ENCODE measurements at regions not wholly inside any gene's neighbourhood (a gene's known extent, or its start where the extent isn't known, plus 50 kb on each side); places are given as distances from the start of the nearest gene placed in this dataset.

- no peak for TF ChIP-seq CTCF (IDR thresholded peaks at IDR 0.05; ENCODE audit: low read depth, low read length, missing control alignments)
- no peak for DNase-seq (ENCODE audit: extremely low read depth, low read depth)
- H3K4me3 ChIP-seq (replicated peaks; ENCODE audit: low read depth, low read length), result no peak overlapping the region
Observed at GRCh38 chr16:73608911-73609310, 561.0 kb upstream of the ZFHX3 start.

- TF ChIP-seq CTCF (IDR thresholded peaks at IDR 0.05; ENCODE audit: low read depth, low read length, missing control alignments), result no peak
- DNase-seq (ENCODE audit: extremely low read depth, low read depth), result no peak
- no peak overlapping the region for H3K4me3 ChIP-seq (replicated peaks; ENCODE audit: low read depth, low read length)
Observed at GRCh38 chr16:73605309-73605708, 557.4 kb upstream of the ZFHX3 start.

GRCh38 chr16:73601911-73602310 lies 554.0 kb upstream of the ZFHX3 start:
- no peak for DNase-seq (ENCODE audit: extremely low read depth, low read depth)
- H3K4me3 ChIP-seq (replicated peaks; ENCODE audit: low read depth, low read length), result no peak overlapping the region
- TF ChIP-seq CTCF (IDR thresholded peaks at IDR 0.05; ENCODE audit: low read depth, low read length, missing control alignments), result no peak

- no peak for DNase-seq (ENCODE audit: extremely low read depth, low read depth)
- H3K4me3 ChIP-seq (replicated peaks; ENCODE audit: low read depth, low read length), result no peak overlapping the region
- no peak for TF ChIP-seq CTCF (IDR thresholded peaks at IDR 0.05; ENCODE audit: low read depth, low read length, missing control alignments)
Observed at GRCh38 chr16:73599870-73600269, 551.9 kb upstream of the ZFHX3 start.

- no peak for TF ChIP-seq CTCF (IDR thresholded peaks at IDR 0.05; ENCODE audit: low read depth, low read length, missing control alignments)
- H3K4me3 ChIP-seq (replicated peaks; ENCODE audit: low read depth, low read length), result no peak overlapping the region
- DNase-seq (ENCODE audit: extremely low read depth, low read depth), result no peak
Observed at GRCh38 chr16:73599351-73599750, 551.4 kb upstream of the ZFHX3 start.

- TF ChIP-seq CTCF (IDR thresholded peaks at IDR 0.05; ENCODE audit: low read depth, low read length, missing control alignments), result no peak
- H3K4me3 ChIP-seq (replicated peaks; ENCODE audit: low read depth, low read length), result no peak overlapping the region
- DNase-seq (ENCODE audit: extremely low read depth, low read depth), result no peak
Observed at GRCh38 chr16:73584157-73584556, 536.2 kb upstream of the ZFHX3 start.

GRCh38 chr16:73572135-73572828 lies 524.4 kb upstream of the ZFHX3 start:
- no peak for TF ChIP-seq CTCF (IDR thresholded peaks at IDR 0.05; ENCODE audit: low read depth, low read length, missing control alignments)
- H3K4me3 ChIP-seq (replicated peaks; ENCODE audit: low read depth, low read length), result no peak overlapping the region
- DNase-seq (ENCODE audit: extremely low read depth, low read depth), result no peak

All from HFF-Myc (cell line).